ENCODE measurements at regions not wholly inside any gene's neighbourhood (a gene's known extent, or its start where the extent isn't known, plus 50 kb on each side); places are given as distances from the start of the nearest gene placed in this dataset.
"Not testable (repeated sequence)": the region's sequence is repeated elsewhere in the genome, so short reads cannot be mapped to it uniquely, and the experiment has no call there.

DNA sequence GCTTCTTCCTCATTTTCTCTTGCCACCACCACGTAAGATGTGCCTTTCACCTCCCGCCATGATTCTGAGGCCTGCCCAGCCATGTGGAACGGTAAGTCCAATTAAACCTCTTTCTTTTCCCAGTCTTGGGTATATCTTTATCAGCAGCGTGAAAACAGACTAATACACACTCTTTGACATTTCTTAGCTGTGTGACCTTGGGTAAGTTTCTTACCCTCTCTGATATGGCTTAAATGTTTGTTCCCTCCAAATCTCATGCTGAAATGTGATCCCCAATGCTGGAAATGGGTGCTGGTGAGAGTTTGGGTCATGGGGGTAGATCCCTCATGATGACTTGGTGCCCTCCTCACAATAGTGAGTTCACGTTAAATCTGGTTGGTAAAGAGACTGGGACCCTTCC lies 188.8 kb upstream of the IRX4 start:
- Mint-ChIP-seq H3K27ac (no peak overlapping the region), H3K4me3 (no peak overlapping the region), H3K9me3 (peaks cover 0 to 2% (median 0%) of the 10 kb centered on the region in 8 donors), H3K36me3 (no peaks in the 10 kb centered on the region), H3K4me1 (no peaks in the 10 kb centered on the region), H3K27me3 (peaks cover 8 to 11% of the 10 kb centered on the region in 2 donors)
- Histone ChIP-seq H3K4me3 (ENCODE audit: low read length in 2 of 2) (no peak overlapping the region), H3K27ac (ENCODE audit: low read depth, low read length) (no peak overlapping the region), H3K27me3 (ENCODE audit: insufficient read depth, low read length) (no peaks in the 10 kb centered on the region), H3K4me1 (ENCODE audit: insufficient read depth, low read length) (no peaks in the 10 kb centered on the region), H3K36me3 (ENCODE audit: insufficient read depth, low read length) (no peaks in the 10 kb centered on the region), H3K9me3 (ENCODE audit: control insufficient read depth in 1 of 2, low read length in 2 of 2) (no peaks in the 10 kb centered on the region)
- POLR2A ChIA-PET (ENCODE audit: partially characterized antibody), result no interaction called here
- no peak for DNase-seq
- CTCF ChIA-PET (ENCODE audit: partially characterized antibody), result no interaction called here
- intact Hi-C loops (cut with micrococcal nuclease), result no loop called here

DNA sequence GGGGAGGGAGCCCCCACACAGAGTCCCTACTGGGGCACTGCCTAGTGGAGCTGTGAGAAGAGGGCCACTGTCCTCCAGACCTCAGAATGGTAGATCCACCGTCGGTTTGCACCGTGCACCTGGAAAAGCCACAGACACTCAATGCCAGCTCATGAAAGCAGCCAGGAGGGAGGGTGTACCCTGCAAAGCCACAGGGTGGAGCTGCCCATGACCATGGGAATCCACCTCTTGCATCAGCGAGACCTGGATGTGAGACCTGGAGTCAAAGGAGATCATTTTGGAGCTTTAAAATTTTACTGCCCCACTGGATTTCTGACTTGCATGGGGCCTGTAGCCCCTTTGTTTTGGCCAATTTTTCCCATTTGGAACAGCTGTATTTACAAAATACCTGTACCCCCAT lies 188.1 kb upstream of the IRX4 start:
- H3K27me3 ChIP-seq (ENCODE audit: insufficient read depth, low read length); H3K27ac ChIP-seq (ENCODE audit: low read depth, low read length); POLR2A ChIA-PET (ENCODE audit: partially characterized antibody); DNase-seq; H3K4me1 ChIP-seq (ENCODE audit: insufficient read depth, low read length); H3K36me3 Mint-ChIP-seq; H3K4me3 Mint-ChIP-seq; H3K9me3 Mint-ChIP-seq; H3K4me3 ChIP-seq (ENCODE audit: low read length in 2 of 2); H3K4me1 Mint-ChIP-seq; H3K9me3 ChIP-seq (ENCODE audit: control insufficient read depth in 1 of 2, low read length in 2 of 2); CTCF ChIA-PET (ENCODE audit: partially characterized antibody); intact Hi-C loops (cut with micrococcal nuclease); H3K27ac Mint-ChIP-seq; H3K36me3 ChIP-seq (ENCODE audit: insufficient read depth, low read length): not testable (repeated sequence)
- H3K27me3 Mint-ChIP-seq, result peaks cover 10 to 12% of the 10 kb centered on the region in 2 donors

DNA sequence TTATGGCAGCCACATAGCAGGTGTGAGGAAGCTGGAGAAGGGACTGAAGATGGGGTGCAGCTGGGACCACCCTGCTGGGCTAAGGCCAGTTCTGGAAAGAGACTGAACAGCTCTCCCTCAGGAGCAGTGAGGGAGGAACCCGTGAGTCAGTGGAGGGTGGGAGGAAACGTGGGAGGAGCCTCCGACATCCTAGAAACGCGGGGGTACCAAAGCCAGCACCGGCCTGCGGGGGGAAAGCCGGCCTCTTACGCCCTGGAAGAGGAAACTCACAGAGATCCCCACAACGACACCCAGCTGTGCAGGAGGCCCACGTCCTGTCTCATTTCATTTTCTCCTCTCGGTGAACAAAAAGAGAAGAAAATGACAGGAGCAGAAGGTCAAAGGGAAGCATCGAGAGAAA lies 185.8 kb upstream of the IRX4 start:
- no peaks in the 10 kb centered on the region for H3K27me3 ChIP-seq (ENCODE audit: insufficient read depth, low read length)
- intact Hi-C loops (cut with micrococcal nuclease), result no loop called here
- no peaks in the 10 kb centered on the region for H3K36me3 ChIP-seq (ENCODE audit: insufficient read depth, low read length)
- Mint-ChIP-seq H3K9me3 (peaks cover 0 to 10% (median under 1%) of the 10 kb centered on the region in 8 donors), H3K4me1 (no peaks in the 10 kb centered on the region), H3K27ac (no peak overlapping the region), H3K36me3 (no peaks in the 10 kb centered on the region), H3K4me3 (no peak overlapping the region), H3K27me3 (peaks cover 8 to 11% of the 10 kb centered on the region in 2 donors)
- DNase-seq, result no peak
- H3K27ac ChIP-seq (ENCODE audit: low read depth, low read length), result no peak overlapping the region
- CTCF ChIA-PET (ENCODE audit: partially characterized antibody), result no interaction called here
- POLR2A ChIA-PET (ENCODE audit: partially characterized antibody), result no interaction called here
- H3K9me3 ChIP-seq (ENCODE audit: control insufficient read depth in 1 of 2, low read length in 2 of 2), result no peaks in the 10 kb centered on the region
- no peaks in the 10 kb centered on the region for H3K4me1 ChIP-seq (ENCODE audit: insufficient read depth, low read length)
- H3K4me3 ChIP-seq (ENCODE audit: low read length in 2 of 2), result no peak overlapping the region

DNA sequence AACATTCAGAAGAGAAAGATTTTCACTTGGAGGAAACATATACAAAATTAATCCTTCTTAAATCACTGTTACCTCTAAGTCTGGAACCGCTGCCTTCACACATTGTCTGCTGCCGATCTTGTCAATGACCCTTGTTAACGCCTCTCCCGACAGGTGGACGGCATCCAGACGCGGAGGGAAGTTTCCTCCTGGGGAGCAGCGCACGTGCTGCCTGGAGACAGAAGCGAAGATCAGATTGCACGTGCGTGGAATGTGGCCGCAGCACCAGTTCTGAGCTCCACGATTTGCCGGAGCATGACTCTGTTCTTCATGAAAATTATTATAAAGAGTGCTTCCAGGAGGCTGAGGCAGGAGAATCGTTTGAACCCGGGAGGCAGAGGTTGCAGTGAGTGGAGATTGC lies 183.6 kb upstream of the IRX4 start:
- Mint-ChIP-seq H3K9me3 (peaks cover 0 to 12% (median 3%) of the 10 kb centered on the region in 8 donors), H3K27me3 (peaks cover 17 to 19% of the 10 kb centered on the region in 2 donors), H3K27ac (no peak overlapping the region), H3K4me3 (no peak overlapping the region), H3K4me1 (no peaks in the 10 kb centered on the region), H3K36me3 (no peaks in the 10 kb centered on the region)
- Histone ChIP-seq H3K27me3 (ENCODE audit: insufficient read depth, low read length) (no peaks in the 10 kb centered on the region), H3K36me3 (ENCODE audit: insufficient read depth, low read length) (no peaks in the 10 kb centered on the region), H3K27ac (ENCODE audit: low read depth, low read length) (no peak overlapping the region), H3K4me3 (ENCODE audit: low read length in 2 of 2) (no peak overlapping the region), H3K4me1 (ENCODE audit: insufficient read depth, low read length) (no peaks in the 10 kb centered on the region), H3K9me3 (ENCODE audit: control insufficient read depth in 1 of 2, low read length in 2 of 2) (no peaks in the 10 kb centered on the region)
- CTCF ChIA-PET (ENCODE audit: partially characterized antibody), result no interaction called here
- intact Hi-C loops (cut with micrococcal nuclease), result no loop called here
- no peak for DNase-seq
- POLR2A ChIA-PET (ENCODE audit: partially characterized antibody), result no interaction called here

DNA sequence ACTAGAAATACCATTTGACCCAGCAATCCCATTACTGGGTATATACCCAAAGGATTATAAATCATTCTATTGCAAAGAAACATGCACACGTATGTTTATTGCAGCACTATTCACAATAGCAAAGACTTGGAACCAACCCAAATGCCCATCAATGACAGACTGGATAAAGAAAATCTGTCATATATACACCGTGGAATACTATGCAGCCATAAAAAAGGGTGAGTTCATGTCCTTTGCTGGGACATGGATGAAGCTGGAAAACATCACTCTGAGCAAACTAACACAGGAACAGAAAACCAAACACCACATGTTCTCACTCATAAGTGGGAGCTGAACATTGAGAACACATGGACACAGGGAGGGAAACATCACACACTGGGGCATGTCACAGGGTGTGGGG lies 180.7 kb upstream of the IRX4 start:
- H3K4me1 ChIP-seq (ENCODE audit: insufficient read depth, low read length); H3K27ac Mint-ChIP-seq; intact Hi-C loops (cut with micrococcal nuclease); H3K4me3 ChIP-seq (ENCODE audit: low read length in 2 of 2); POLR2A ChIA-PET (ENCODE audit: partially characterized antibody); DNase-seq; CTCF ChIA-PET (ENCODE audit: partially characterized antibody); H3K4me1 Mint-ChIP-seq; H3K27ac ChIP-seq (ENCODE audit: low read depth, low read length); H3K9me3 ChIP-seq (ENCODE audit: control insufficient read depth in 1 of 2, low read length in 2 of 2); H3K36me3 ChIP-seq (ENCODE audit: insufficient read depth, low read length); H3K36me3 Mint-ChIP-seq; H3K27me3 ChIP-seq (ENCODE audit: insufficient read depth, low read length): not testable (repeated sequence)
- peak overlapping the region in 1 of 8 donors; percentile 21 for H3K4me3 Mint-ChIP-seq
- H3K27me3 Mint-ChIP-seq, result peaks cover 22% of the 10 kb centered on the region in 2 donors
- peaks cover 0 to 10% (median 2%) of the 10 kb centered on the region in 8 donors for H3K9me3 Mint-ChIP-seq

DNA sequence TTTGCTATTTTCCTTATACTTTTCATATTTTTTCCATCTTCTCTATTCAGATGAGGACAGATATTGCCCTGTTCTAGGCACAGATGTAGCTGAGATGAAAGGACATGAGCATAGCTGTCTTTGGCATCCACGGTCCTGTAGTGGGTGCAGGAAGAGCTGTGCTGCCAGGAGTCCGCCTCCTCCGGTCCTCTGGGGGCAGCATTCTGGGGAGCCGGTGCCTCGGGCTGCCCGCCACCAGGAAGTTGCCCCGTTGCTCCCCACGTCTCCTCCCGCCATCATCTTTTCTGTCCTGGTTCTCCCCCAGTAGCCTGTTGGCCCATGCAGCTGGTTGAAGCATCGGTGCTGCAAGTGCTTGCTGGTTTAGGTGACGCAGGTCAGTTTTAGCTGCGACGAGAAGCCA lies 170.0 kb upstream of the IRX4 start:
- no peaks in the 10 kb centered on the region for H3K4me1 Mint-ChIP-seq
- no peak overlapping the region for H3K4me3 Mint-ChIP-seq
- no peak for DNase-seq
- no peak overlapping the region for H3K27ac Mint-ChIP-seq
- H3K27ac ChIP-seq (ENCODE audit: low read depth, low read length), result no peak overlapping the region
- POLR2A ChIA-PET (ENCODE audit: partially characterized antibody), result no interaction called here
- no peaks in the 10 kb centered on the region for H3K9me3 ChIP-seq (ENCODE audit: control insufficient read depth in 1 of 2, low read length in 2 of 2)
- no peaks in the 10 kb centered on the region for H3K27me3 ChIP-seq (ENCODE audit: insufficient read depth, low read length)
- H3K36me3 ChIP-seq (ENCODE audit: insufficient read depth, low read length), result no peaks in the 10 kb centered on the region
- H3K9me3 Mint-ChIP-seq, result peaks cover 0 to 2% (median 0%) of the 10 kb centered on the region in 8 donors
- H3K27me3 Mint-ChIP-seq, result peaks cover 13 to 14% of the 10 kb centered on the region in 2 donors
- H3K36me3 Mint-ChIP-seq, result no peaks in the 10 kb centered on the region
- H3K4me3 ChIP-seq (ENCODE audit: low read length in 2 of 2), result no peak overlapping the region
- CTCF ChIA-PET (ENCODE audit: partially characterized antibody), result no interaction called here
- H3K4me1 ChIP-seq (ENCODE audit: insufficient read depth, low read length), result no peaks in the 10 kb centered on the region
- intact Hi-C loops (cut with micrococcal nuclease), result no loop called here

DNA sequence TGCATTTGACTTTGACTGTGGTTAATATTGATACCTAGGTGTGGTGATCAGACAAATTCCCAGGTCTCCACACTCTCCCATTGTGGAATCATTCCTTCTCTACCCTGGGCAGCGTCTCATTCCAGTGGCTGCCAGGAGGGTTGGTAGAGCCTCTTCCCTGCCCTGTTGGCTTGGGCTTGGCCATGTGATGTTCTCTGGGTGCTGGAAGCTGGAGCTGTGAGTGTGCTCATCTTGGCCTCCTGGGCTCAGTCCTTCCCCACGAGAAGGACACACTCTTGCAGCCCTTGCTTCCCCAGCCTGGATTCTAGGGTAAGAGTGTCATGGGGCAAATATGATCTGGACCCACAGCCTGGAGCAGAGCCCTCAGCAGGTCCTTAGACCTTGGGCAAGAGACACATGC lies 167.2 kb upstream of the IRX4 start:
- Mint-ChIP-seq H3K4me1 (no peaks in the 10 kb centered on the region), H3K4me3 (no peak overlapping the region), H3K9me3 (peaks cover 0 to 15% (median 4%) of the 10 kb centered on the region in 8 donors), H3K27me3 (peaks cover 12 to 16% of the 10 kb centered on the region in 2 donors), H3K36me3 (no peaks in the 10 kb centered on the region), H3K27ac (no peak overlapping the region)
- ChIA-PET CTCF (ENCODE audit: partially characterized antibody) (interaction anchor here (1.4 kb wide), 1 partner anchor 9 kb away, joined by 5 read pairs; no protein-coding TSS in a partner anchor), POLR2A (ENCODE audit: partially characterized antibody) (no interaction called here)
- Histone ChIP-seq H3K4me3 (ENCODE audit: low read length in 2 of 2) (no peak overlapping the region), H3K27ac (ENCODE audit: low read depth, low read length) (no peak overlapping the region), H3K36me3 (ENCODE audit: insufficient read depth, low read length) (no peaks in the 10 kb centered on the region), H3K4me1 (ENCODE audit: insufficient read depth, low read length) (no peaks in the 10 kb centered on the region), H3K9me3 (ENCODE audit: control insufficient read depth in 1 of 2, low read length in 2 of 2) (no peaks in the 10 kb centered on the region), H3K27me3 (ENCODE audit: insufficient read depth, low read length) (no peaks in the 10 kb centered on the region)
- DNase-seq, result no peak
- intact Hi-C loops (cut with micrococcal nuclease), result no loop called here

DNA sequence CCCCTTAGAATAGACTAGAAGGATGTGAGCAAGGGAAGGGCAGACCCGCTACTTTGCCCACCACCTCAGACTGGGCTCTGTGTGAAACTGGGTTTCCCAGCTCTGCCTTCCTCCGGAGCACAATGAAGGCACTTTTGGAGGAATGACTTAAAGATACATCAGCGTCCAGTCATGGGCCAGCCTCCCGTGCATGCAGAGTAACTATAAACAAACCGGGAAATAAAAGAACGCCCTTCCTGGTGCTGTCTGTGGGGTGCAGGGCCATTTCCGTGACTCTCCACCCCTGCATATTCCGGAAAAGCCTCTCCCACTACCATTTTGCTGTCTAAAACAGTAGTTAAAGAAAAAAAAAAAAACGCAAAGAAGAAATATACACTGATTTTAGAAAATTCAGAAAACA lies 165.9 kb upstream of the IRX4 start:
- Mint-ChIP-seq H3K36me3 (no peaks in the 10 kb centered on the region), H3K4me3 (no peak overlapping the region), H3K9me3 (peaks cover 0 to 15% (median 4%) of the 10 kb centered on the region in 8 donors), H3K27ac (no peak overlapping the region), H3K4me1 (no peaks in the 10 kb centered on the region), H3K27me3 (peaks cover 15 to 18% of the 10 kb centered on the region in 2 donors)
- H3K9me3 ChIP-seq (ENCODE audit: control insufficient read depth in 1 of 2, low read length in 2 of 2), result no peaks in the 10 kb centered on the region
- H3K36me3 ChIP-seq (ENCODE audit: insufficient read depth, low read length), result no peaks in the 10 kb centered on the region
- H3K27me3 ChIP-seq (ENCODE audit: insufficient read depth, low read length), result no peaks in the 10 kb centered on the region
- no peak overlapping the region for H3K27ac ChIP-seq (ENCODE audit: low read depth, low read length)
- ChIA-PET POLR2A (ENCODE audit: partially characterized antibody) (no interaction called here), CTCF (ENCODE audit: partially characterized antibody) (interaction anchor here (0.9 to 1.4 kb wide), 2 partner anchors 8 to 311 kb away, joined by 4 to 5 read pairs; no protein-coding TSS in a partner anchor)
- DNase-seq, result no peak
- no peak overlapping the region for H3K4me3 ChIP-seq (ENCODE audit: low read length in 2 of 2)
- H3K4me1 ChIP-seq (ENCODE audit: insufficient read depth, low read length), result no peaks in the 10 kb centered on the region
- intact Hi-C loops (cut with micrococcal nuclease), result no loop called here

Measured in CD4-positive, alpha-beta memory T cell (primary cell).